ENCODE measurements at regions not wholly inside any gene's neighbourhood (a gene's known extent, or its start where the extent isn't known, plus 50 kb on each side); places are given as distances from the start of the nearest gene placed in this dataset.

DNA sequence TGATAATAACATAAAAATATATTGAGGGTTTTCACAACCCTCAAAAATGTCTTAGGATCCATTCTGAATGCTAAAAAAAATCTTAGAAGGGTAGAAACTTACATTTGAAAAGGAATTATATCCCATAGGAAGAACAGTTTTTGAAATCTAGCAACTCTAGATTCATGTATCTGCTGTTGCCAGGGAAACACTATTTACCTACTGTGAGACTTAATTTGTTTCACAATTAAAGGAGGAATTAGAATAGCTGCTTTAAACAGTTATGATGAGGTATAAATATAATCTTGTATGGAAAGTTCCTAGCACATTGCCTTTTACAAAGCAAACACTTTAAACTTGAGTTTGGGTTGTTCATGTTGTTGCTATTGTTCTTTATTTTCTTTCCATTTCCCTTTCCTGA, 988.2 kb downstream of the SUCLG1 start:
- no peak for DNase-seq
- Mint-ChIP-seq H3K27ac (no peak overlapping the region), H3K4me3 (no peak overlapping the region), H3K27me3 (no peaks in the 10 kb centered on the region), H3K36me3 (ENCODE audit: low read depth) (no peaks in the 10 kb centered on the region), H3K4me1 (no peaks in the 10 kb centered on the region)
- no peak for ATAC-seq
- H3K9me3 ChIP-seq (ENCODE audit: control insufficient read depth, low read length, poor library complexity, severe bottlenecking) = no peaks in the 10 kb centered on the region

DNA sequence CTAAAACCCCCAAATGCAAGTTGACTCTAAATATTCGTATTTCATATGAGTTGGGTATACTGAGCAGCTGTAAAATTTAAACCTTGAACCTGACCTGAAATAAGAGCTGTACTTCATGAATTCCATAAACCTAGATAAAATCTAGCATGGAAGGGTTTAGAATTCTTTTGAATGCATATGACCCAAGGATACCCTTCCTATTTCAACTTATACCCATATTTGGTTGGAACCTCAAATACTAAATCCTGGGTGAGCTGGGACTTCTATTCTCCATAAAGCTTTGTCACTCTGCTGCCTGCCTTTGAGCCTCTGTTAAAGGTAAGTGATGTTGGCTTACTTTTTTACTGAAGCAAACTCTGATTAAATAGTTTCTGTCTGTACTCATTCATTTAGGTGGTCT, 994.6 kb downstream of the SUCLG1 start:
- DNase-seq = no peak
- ATAC-seq = no peak
- H3K27me3 Mint-ChIP-seq = no peaks in the 10 kb centered on the region
- no peaks in the 10 kb centered on the region for H3K9me3 ChIP-seq (ENCODE audit: control insufficient read depth, low read length, poor library complexity, severe bottlenecking)
- H3K4me1 Mint-ChIP-seq = no peaks in the 10 kb centered on the region
- H3K4me3 Mint-ChIP-seq = no peak overlapping the region
- H3K27ac Mint-ChIP-seq = no peak overlapping the region
- no peaks in the 10 kb centered on the region for H3K36me3 Mint-ChIP-seq (ENCODE audit: low read depth)

DNA sequence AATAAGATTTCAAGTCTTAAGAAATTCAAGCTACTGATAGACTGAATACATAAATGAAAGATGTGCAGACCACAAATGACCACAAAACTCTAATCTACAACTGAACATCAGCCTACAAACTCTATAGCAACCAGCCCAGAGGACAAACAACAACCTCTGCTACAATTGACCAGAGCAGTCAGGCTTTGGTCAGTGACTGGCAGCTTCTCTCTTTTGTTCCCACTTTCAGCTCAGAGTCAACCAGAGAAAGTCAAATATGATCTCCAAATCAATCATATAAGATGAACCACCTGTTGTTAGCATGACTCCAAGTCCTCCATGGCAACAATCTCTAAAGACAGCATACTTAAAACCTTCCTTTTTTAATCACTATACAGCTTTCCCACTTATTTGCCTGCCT, 996.2 kb downstream of the SUCLG1 start:
- no peaks in the 10 kb centered on the region for H3K4me1 Mint-ChIP-seq
- no peaks in the 10 kb centered on the region for H3K27me3 Mint-ChIP-seq
- H3K36me3 Mint-ChIP-seq (ENCODE audit: low read depth) = no peaks in the 10 kb centered on the region
- H3K9me3 ChIP-seq (ENCODE audit: control insufficient read depth, low read length, poor library complexity, severe bottlenecking) = no peaks in the 10 kb centered on the region
- no peak overlapping the region for H3K4me3 Mint-ChIP-seq
- H3K27ac Mint-ChIP-seq = no peak overlapping the region
- ATAC-seq (no peak), DNase-seq (no peak)

DNA sequence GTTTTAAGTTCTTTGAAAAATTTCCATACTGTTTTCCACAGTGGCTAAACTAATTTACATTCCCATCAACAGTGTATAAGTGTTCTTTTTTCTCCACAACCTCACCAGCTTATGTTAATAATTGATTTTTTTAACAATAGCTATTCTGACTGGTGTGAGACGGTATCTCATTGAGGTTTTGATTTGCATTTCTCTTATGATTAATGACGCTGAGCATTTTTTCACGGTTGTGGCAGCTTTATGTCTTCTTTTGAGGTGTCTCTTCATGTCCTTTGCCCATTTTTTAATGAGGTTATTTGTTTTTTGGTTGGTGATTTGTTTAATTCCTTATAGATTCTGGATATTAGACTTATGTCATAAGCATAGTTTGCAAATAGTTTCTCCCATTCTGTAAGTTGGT, 997.9 kb downstream of the SUCLG1 start:
- no peaks in the 10 kb centered on the region for H3K27me3 Mint-ChIP-seq

DNA sequence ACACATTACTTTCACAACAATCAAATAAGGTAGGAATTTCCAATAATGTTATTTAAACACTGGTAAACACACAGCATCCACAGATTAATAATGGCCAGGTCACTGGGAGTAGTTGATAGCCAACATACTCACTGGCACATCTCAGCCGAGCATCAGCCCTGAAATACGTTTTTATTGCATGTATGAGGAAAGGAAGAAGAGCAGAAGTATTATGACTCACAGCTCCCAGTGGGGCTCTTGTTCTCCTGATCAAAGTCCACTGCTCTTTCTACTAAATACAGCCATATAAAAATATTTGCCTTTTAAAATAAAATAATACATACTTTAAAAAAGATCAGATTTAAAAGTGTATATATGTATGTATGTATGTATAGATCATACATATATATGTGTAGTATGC, 999.6 kb downstream of the SUCLG1 start:
- Mint-ChIP-seq H3K27ac (no peak overlapping the region), H3K27me3 (no peaks in the 10 kb centered on the region), H3K4me1 (no peaks in the 10 kb centered on the region), H3K4me3 (no peak overlapping the region), H3K36me3 (ENCODE audit: low read depth) (no peaks in the 10 kb centered on the region)
- H3K9me3 ChIP-seq (ENCODE audit: control insufficient read depth, low read length, poor library complexity, severe bottlenecking) = no peaks in the 10 kb centered on the region
- DNase-seq (no peak), ATAC-seq (no peak)

More for the DNA sequence above, 997.9 kb downstream of the SUCLG1 start:
- H3K9me3 ChIP-seq (ENCODE audit: control insufficient read depth, low read length, poor library complexity, severe bottlenecking) = no peaks in the 10 kb centered on the region
- DNase-seq (no peak), ATAC-seq (no peak)
- no peak overlapping the region for H3K4me3 Mint-ChIP-seq
- H3K4me1 Mint-ChIP-seq = no peaks in the 10 kb centered on the region
- no peak overlapping the region for H3K27ac Mint-ChIP-seq
- no peaks in the 10 kb centered on the region for H3K36me3 Mint-ChIP-seq (ENCODE audit: low read depth)

DNA sequence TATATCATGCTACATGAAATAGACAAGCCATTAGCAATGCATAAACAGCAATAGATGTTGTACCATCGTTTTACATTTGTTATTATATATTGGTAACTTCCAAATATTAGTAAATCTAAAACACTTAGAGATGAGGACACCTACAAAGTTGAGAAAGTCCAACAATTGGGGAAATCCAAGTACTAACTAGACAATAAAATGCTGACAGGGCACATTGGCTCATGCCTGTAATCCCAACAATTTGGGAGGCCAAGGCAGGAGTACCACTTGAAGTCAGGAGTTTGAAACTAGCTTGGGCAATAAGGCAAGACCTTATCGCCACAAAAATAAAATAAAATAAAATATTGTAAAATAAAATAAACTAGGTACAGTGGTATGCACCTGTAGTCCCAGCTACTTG, 1023.1 kb downstream of the SUCLG1 start:
- Mint-ChIP-seq H3K27ac (no peak overlapping the region), H3K4me3 (no peak overlapping the region), H3K27me3 (no peaks in the 10 kb centered on the region), H3K4me1 (no peaks in the 10 kb centered on the region), H3K36me3 (ENCODE audit: low read depth) (no peaks in the 10 kb centered on the region)
- DNase-seq = no peak
- H3K9me3 ChIP-seq (ENCODE audit: control insufficient read depth, low read length, poor library complexity, severe bottlenecking) = no peaks in the 10 kb centered on the region
- ATAC-seq = no peak

DNA sequence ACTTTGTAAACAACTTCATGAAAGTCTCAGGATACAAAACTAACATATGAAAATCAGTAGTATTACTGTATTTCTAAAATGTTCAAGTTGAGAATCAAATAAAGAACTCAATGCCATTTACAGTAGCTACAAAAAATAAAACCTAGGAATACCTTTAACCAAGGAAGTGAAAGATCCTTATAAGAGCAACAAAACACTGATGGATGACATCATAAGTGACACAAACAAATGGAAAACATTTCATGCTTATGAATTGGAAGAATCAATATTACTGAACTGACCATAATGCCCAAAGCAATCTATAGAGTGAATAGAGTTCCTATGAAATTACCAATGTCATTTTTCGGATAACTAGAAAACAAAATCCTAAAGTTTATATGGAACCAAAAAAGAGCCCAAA, 1038.1 kb downstream of the SUCLG1 start:
- no peaks in the 10 kb centered on the region for H3K36me3 Mint-ChIP-seq (ENCODE audit: low read depth)
- DNase-seq = no peak
- no peak overlapping the region for H3K4me3 Mint-ChIP-seq
- no peak for ATAC-seq
- no peak overlapping the region for H3K27ac Mint-ChIP-seq
- no peaks in the 10 kb centered on the region for H3K9me3 ChIP-seq (ENCODE audit: control insufficient read depth, low read length, poor library complexity, severe bottlenecking)
- no peaks in the 10 kb centered on the region for H3K4me1 Mint-ChIP-seq
- H3K27me3 Mint-ChIP-seq = no peaks in the 10 kb centered on the region

DNA sequence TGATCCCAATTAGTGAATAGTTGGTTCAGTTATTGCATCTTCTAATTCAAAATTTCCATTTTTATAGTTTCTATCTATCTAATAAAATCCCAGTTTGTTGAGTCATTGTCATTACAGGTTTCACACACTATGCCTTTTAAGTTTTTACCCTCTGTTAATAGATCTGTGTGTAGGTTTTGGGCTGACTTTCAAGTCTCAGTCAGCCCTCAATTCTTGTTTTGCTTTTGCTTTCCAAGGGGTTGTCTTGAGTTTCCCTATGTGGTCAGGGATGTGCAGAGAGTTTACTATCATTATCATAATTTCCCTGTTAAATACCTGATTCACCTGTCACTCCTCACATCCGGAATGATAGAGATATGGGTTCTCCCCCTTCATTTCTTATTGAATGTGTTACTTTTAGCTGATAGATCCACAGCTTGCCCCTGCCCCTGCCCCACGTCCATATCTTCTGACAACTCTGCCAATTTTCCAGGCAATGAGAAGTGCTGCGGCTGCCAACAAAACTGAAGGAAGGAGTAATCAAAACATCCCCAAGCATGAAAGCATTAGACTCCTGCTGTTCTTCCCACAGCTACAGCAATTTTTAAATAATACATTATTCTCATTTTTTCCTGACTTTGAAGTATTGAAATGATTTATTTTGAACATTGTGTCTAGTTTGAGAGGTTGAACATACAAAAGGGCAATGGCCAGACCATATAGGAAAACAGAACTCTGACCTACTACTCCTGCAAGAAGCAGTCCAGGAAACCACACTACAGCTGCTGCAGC, 1064.8 kb downstream of the SUCLG1 start:
- Mint-ChIP-seq H3K4me3 (no peak overlapping the region), H3K27me3 (no peaks in the 10 kb centered on the region), H3K4me1 (no peaks in the 10 kb centered on the region), H3K27ac (no peak overlapping the region), H3K36me3 (ENCODE audit: low read depth) (no peaks in the 10 kb centered on the region)
- H3K9me3 ChIP-seq (ENCODE audit: control insufficient read depth, low read length, poor library complexity, severe bottlenecking) = no peaks in the 10 kb centered on the region
- ATAC-seq = no peak
- no peak for DNase-seq

DNA sequence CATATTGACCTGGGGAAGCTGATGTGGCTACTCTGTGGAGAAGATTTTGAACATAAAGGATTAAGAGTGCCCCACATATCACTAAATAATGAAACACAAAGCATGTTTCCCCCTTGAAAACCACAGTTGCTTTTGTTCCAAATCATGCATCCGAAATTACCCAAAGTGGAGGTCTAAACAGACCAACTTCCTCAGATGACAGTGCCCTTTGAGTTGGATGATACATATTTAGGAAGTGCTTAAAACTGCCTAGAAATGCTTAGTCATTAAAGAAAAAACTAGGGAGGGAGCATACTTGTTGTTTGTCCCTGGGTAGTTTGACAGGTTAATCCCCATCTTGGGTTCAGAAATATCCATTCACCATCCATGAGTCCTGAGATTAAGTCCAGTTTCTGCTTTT, 1070.3 kb downstream of the SUCLG1 start:
- Mint-ChIP-seq H3K4me1 (no peaks in the 10 kb centered on the region), H3K4me3 (no peak overlapping the region), H3K36me3 (ENCODE audit: low read depth) (no peaks in the 10 kb centered on the region), H3K27me3 (no peaks in the 10 kb centered on the region), H3K27ac (no peak overlapping the region)
- ATAC-seq (no peak), DNase-seq (no peak)
- no peaks in the 10 kb centered on the region for H3K9me3 ChIP-seq (ENCODE audit: control insufficient read depth, low read length, poor library complexity, severe bottlenecking)

DNA sequence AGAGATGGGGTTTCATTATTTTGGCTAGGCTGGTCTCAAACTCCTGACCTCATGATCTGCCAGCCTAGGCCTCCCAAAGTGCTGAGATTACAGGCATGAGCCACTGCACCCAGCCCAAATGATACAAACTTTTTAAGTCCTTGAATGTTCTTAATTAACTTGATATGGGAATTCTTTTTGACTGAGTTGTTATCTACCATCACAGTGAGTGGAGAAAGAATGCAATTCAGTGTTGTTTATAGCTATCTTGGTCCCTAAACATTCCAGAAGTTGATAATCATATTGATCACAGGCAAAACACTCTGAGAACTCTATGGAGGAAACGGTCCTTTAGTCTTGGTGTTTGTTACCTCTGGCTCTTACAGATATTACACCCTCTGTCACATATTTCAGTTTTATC, 1072.5 kb downstream of the SUCLG1 start:
- ATAC-seq (no peak), DNase-seq (no peak)
- no peaks in the 10 kb centered on the region for H3K27me3 Mint-ChIP-seq
- no peaks in the 10 kb centered on the region for H3K36me3 Mint-ChIP-seq (ENCODE audit: low read depth)
- no peaks in the 10 kb centered on the region for H3K4me1 Mint-ChIP-seq
- no peaks in the 10 kb centered on the region for H3K9me3 ChIP-seq (ENCODE audit: control insufficient read depth, low read length, poor library complexity, severe bottlenecking)
- H3K27ac Mint-ChIP-seq = no peak overlapping the region
- no peak overlapping the region for H3K4me3 Mint-ChIP-seq

DNA sequence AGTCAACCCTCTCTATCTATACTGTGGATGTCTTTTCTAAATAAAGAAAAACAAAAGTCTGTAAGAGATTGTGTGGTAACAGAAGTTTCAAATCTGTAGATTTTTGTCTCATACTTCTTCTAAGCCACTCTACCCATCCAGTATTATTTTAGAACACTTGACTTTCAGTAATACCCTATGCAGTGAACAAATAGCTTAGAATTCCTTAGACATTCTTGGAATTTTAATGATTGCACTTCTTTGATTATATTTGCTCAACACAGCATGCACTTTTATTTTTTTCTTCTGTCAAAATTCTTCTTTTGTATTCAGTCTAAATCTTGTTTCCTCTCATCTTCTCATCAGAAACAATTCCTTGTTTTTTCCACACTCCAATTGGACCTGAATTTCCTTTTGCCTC, 1080.2 kb downstream of the SUCLG1 start:
- H3K9me3 ChIP-seq (ENCODE audit: control insufficient read depth, low read length, poor library complexity, severe bottlenecking) = no peaks in the 10 kb centered on the region
- Mint-ChIP-seq H3K36me3 (ENCODE audit: low read depth) (no peaks in the 10 kb centered on the region), H3K4me1 (no peaks in the 10 kb centered on the region), H3K4me3 (no peak overlapping the region), H3K27ac (no peak overlapping the region), H3K27me3 (no peaks in the 10 kb centered on the region)
- no peak for DNase-seq
- ATAC-seq = no peak

DNA sequence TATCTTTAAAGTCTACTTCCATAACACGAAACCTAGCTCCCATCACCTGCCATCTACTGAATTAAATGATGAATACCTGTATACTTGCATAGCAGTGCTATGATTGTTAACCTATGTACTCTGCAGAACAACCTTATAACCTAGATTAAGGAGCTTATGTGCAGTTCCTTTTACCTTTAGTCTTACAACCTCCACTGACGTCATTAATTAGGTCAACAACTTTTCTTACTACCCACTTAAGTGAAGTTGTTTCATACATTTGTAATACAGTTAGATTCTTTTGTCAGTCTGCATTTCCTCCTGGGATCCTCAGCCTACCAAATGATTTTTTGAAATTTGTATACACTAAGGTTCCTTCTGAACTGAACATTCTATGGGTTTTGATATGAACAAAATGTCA, 1082.3 kb downstream of the SUCLG1 start:
- ATAC-seq (no peak), DNase-seq (no peak)
- no peak overlapping the region for H3K4me3 Mint-ChIP-seq
- no peak overlapping the region for H3K27ac Mint-ChIP-seq
- H3K4me1 Mint-ChIP-seq = no peaks in the 10 kb centered on the region
- H3K27me3 Mint-ChIP-seq = no peaks in the 10 kb centered on the region
- no peaks in the 10 kb centered on the region for H3K9me3 ChIP-seq (ENCODE audit: control insufficient read depth, low read length, poor library complexity, severe bottlenecking)
- H3K36me3 Mint-ChIP-seq (ENCODE audit: low read depth) = no peaks in the 10 kb centered on the region

DNA sequence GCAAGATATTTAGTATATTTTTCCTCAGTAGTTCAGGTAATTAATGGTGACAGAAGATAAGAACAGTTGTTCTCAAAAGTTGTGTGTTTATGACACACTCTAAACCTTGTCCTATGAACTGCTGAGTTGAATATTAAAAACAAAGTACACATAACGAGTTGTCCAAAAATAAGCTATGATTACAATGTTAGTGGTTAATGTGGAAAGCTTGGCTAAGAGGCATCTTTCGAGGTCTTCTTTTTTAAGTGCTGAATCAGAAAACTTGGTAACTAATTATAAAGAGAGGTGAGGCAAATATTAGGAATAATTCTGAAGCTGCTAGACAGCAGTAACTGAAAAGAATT, 1088.7 kb downstream of the SUCLG1 start:
- Mint-ChIP-seq H3K4me3 (no peak overlapping the region), H3K27me3 (no peaks in the 10 kb centered on the region), H3K4me1 (no peaks in the 10 kb centered on the region), H3K27ac (no peak overlapping the region), H3K36me3 (ENCODE audit: low read depth) (no peaks in the 10 kb centered on the region)
- ATAC-seq (no peak), DNase-seq (no peak)
- no peaks in the 10 kb centered on the region for H3K9me3 ChIP-seq (ENCODE audit: control insufficient read depth, low read length, poor library complexity, severe bottlenecking)

DNA sequence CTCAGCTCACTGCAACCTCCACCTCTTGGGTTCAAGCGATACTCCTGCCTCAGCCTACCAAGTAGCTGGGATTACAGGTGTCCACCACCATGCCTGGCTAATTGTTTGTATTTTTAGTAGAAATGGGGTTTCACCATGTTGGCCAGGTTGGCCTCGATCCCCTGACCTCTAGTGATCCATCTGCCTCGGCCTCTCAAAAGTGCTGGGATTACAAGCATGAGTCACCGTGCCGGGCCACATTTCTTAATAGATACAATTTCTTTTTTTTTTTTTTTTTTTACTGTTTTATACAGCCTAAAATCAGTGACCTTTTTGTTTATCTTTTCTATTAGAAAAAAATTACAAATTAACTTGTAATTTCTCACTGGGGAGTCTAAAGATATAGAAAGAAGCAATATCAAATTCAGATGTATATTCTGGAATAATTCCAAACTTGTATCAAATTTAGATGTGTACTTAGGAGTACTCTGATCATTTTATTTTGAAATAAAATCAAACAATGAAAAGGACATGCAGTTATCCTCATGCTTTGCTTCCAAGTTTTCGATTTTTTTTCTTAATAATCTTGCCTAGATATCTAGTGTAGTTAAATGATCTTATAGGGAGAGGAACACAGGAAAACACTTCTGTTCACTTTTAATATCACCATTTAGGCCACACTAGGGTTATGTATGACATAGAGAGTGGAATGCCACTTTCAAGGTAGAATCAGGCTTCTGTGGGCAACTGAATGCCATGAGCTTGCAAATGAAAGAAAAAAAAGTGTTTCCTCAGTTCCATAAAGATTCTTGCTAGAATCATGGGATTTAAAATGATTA, 1089.3 kb downstream of the SUCLG1 start:
- ATAC-seq (no peak), DNase-seq (no peak)
- no peaks in the 10 kb centered on the region for H3K9me3 ChIP-seq (ENCODE audit: control insufficient read depth, low read length, poor library complexity, severe bottlenecking)
- H3K4me3 Mint-ChIP-seq = no peak overlapping the region
- no peaks in the 10 kb centered on the region for H3K4me1 Mint-ChIP-seq
- H3K27me3 Mint-ChIP-seq = no peaks in the 10 kb centered on the region
- H3K36me3 Mint-ChIP-seq (ENCODE audit: low read depth) = no peaks in the 10 kb centered on the region
- no peak overlapping the region for H3K27ac Mint-ChIP-seq
